HG02840 (cell line): ENCODE measurements at regions not wholly inside any gene's neighbourhood (a gene's known extent, or its start where the extent isn't known, plus 50 kb on each side); places are given as distances from the start of the nearest gene placed in this dataset.

Experiments used
- ATAC-seq: cut with Tn5 transposase; IDR thresholded peaks from one replicate; pipeline ENCODE4 v1.9.1; 2021; ENCODE audit warnings: mild to moderate bottlenecking, moderate library complexity, moderate number of reproducible peaks; ENCODE audit not compliant: unreplicated experiment, low FRiP score

DNA sequence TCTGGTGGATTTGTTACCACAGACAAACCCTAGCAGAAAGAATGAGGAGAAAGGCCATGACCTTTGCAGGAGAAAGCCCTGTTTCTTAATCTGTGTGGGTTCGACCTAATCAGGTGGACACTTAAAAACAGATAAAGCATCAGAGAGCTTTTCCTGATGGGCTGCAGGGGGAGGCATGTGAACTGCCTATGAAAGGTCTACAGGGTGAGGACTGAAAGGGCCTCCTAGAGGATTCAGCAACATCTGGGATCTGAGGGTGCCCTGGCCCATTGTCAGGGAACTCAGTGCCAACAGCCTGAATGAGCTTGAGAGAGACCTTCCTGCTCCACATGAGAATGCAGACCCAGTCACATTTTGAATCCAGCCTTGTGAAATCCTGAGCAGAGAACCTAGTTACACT, 178.8 kb upstream of the DDHD1 start:
- ATAC-seq, result no peak

DNA sequence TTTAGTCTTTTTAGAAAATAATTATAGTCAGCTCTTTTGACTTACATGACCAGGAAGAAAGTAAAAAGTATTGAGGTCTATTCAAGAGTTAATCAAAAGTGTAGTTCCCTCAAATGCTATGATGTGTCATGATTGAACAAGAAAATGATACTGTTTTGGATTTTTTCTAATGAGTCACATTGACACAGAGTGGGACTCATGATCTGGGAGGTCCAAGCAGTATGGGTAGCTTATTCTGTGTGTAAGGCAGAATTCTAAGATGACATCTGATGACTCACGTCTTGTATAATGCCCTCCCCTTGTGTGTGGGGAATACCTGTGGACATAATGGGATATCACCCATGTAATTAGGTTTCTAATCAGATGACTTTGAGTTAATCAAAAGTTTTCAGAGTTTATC, 178.1 kb upstream of the DDHD1 start:
- no peak for ATAC-seq

DNA sequence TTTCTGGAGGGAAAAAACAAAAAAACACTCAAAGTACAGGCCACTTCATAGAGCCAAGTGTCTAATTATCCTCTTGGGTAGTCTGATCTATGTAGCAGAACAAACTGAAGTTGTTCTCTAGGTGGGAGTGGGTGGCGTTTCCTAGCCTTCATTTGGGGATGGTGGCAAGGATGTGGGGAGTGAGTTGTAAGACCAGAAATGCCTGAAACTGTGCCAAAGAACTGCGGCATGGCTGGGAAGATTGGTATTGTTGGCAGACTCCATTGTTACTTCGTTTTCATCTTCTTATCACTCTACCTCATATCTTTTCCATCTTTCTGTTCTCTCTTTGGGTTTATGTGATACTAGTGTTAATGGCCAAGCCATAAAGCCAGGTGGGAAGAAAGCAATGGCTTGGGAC, 177.3 kb upstream of the DDHD1 start:
- ATAC-seq, result no peak

DNA sequence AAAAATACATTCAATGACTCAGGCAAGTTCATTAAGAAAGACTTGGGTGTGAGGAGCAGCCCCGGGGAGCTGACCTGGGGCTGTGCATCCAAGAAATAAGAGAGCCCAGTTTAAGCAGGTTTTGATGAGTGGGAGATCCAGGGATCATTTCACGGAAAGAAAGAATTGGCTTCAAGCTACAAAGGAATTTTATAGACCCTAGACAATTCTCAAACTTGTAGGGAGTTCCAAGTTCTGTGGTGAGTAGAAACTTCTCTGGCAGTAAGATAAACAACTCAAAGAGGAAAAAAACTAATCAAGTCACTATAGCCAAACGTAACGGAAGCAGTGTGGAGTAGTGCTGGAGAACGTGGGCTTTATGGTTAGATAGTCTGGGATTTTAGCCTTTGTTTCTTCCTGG, 175.7 kb upstream of the DDHD1 start:
- no peak for ATAC-seq

DNA sequence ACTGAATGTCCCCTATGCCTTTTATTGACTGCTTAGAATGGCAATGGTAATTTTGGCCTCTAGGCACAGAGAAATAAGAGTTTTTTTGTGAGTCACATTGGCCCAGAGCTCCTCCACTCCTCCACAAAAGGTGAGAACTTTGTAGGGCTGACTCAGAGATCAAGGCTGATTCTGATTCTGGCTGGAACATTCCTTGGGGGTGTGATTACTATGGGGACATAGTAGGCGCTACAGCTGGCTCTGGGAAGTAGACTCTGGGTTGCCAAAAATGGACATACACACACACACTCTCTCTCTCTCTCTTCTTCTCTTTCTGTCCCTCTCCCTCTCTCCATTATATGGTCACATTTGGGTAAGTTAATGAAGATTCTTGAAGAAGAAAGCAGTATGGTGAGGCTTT, 174.6 kb upstream of the DDHD1 start:
- no peak for ATAC-seq

DNA sequence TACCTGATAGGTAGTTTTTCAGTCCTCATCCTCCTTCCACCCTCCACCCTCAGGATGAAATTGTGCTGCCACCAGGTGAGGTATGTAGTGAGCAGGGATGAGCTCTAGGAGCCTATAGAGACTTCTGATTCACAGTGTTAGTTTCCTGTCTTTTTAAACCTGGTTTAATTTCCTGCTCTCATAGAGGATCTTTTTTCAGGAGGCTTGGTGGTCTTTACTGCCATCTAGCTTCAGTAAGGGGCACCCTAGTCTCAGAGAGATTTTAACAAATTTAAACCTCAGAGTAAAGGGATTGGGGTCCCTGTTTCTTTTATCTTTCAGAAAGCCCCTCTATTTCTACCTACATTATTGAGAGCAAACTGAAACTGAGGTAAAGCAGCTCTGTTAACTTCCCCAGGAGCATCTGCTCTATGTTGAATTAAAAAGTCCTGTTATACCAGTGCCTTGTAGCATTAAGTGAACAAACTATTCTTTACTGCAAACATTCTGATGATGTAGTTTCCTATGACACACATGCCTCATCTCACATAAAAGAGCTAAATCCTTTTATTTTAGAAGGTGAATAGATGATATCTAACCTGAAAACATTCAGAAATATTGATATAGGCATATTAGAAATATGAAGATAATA, 172.2 kb upstream of the DDHD1 start:
- ATAC-seq, result no peak

DNA sequence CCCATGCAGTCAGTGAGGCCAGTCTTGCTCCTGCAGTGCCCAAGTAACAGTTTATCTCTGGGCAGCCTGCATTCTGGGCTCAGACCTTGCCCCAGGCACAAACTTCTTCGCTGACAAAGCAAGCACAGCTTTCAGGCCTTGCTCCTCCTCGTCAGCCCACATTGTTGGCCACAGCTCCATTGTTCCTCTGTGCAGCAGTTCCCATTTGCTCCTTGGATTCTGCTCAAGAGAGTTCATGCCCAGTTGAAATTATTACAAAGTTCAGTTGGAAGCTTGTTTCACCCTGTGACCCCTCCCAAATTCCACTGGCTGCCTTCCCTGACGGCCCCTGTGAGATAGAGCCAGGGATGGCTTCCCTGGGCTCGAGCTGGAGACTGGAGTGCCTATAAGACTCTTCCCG, 163.4 kb upstream of the DDHD1 start:
- ATAC-seq, result no peak

DNA sequence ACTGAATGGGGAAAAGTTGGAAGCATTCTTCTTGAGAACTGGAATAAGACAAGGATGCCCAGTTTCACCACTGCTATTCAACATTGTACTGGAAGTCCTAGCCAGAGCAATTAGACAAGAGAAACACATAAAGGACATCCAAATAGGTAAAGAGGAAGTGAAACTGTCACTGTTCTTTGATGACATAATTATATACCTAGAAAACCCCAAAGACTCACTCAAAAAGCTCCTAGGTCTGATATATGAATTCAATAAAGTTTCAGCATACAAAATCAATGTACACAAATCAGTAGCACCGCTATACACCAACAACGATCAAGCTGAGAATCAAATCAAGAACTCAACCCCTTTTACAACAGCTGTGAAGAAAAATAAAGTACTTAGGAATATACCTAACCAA, 157.3 kb upstream of the DDHD1 start:
- peak; percentile 67 for ATAC-seq

DNA sequence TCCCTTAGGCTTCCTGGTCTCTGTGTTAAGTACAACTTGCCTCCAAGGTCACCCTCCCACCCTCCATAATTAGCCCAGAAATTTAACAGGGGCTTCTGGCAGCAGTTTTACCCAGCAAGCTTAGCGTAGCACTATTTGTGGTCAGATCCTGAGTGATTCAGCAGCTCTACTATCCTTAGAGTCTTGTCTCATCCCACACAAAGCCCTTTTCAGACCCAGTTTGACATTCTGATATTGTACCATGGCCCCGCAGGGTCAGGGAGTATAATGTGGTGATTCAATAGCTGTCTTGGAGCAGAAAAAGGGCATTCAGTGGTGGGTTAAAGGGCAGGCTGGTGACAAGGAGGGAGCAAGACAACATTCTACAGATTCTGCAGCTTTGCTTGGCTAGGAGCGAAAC, 153.8 kb upstream of the DDHD1 start:
- ATAC-seq, result no peak

DNA sequence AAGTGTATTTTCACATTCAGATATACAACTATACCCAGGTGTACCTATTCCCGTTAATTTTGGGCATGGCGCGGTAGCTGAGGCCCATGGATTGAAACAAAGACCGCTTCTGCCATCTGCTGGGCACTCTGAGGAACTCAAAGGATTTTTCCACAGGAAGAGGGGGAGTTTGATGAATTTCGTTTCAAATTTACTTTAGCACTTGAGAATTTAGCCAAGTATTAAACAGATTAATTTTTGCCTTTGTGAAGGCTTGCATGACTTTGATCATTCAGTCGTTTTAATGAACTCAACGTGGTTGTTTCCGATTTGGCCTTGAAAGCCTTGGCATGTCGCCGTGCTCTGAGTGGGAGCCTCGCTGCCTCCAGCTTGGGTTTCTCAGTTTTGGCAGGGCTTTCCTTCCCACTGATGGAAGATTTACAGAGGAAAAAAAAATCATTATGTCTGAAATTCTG, 153.2 kb upstream of the DDHD1 start:
- no peak for ATAC-seq

DNA sequence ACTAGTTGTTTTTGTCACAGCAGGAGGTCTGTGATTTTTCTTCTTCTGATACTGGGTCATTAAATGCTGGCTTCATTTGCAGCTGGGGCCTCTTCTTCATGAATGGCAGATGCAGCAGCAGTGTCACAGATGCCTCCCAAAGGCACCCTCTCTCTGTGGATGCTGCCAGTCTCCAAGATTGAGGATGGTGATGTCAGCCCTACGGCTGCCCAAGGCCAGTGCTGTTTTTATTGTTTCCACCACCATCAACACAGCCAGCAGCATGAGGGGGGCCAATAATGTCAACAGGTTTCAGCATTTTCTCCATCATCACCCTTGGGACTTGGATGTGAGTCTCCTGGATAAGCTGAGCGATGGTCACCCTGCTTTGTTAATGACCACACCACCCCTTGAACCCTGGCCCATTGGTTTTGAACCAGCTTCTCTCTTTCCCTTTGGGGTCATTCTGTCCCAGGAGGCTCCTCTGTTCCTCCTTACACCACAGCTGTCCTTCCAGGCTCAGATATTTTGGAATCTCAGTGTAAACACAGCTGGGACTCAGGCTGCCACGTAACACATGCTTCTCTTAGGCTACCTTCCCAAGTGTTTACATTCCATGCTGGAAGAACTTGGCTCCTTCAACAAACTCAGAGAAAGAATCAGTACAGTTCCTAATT, 151.7 kb upstream of the DDHD1 start:
- ATAC-seq, result no peak

DNA sequence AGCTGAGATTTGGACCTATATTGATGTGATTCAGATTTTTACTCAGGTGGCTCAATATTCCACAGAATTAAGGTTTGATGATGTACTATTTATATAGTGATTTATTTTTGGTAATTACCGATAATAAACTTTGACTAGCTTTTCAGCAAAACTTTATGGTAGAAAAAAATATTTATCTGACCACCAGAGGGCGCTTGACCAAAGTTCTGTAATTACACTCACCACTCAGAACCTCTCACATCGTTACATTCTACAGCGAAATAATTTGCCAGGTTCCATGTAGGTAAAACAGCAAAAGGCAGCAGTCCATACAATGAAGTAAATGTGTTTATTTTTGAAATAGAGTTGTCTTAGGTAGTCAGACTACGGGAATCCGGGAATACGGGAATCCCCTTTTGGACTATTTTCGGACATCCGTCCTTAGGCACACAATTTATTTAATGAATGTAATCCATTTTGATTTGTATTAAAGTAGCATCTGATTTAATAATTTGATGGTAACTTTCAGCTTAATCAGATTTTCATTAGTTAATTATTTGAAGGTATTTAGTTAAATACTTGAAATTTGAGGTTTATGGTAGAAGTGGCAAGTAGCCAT, 143.0 kb upstream of the DDHD1 start:
- ATAC-seq, result no peak

DNA sequence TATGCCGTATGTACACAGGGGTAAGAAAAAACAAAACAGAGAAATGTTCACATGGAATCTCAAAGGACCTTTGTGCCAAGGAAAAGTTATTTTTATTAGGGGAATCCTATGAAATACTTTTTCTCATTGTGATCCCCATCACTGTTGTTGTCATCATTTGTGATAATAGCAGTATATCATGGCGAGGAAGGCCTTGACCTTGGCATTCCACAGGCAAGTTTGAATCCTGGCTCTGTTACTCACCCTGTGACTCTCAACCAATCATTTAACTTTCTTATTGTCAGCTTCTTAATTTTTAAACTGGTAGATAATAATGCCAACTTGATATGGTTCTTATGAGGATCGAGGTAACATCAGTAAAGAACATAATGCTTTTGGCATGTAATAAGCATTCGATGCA, 142.2 kb upstream of the DDHD1 start:
- no peak for ATAC-seq

DNA sequence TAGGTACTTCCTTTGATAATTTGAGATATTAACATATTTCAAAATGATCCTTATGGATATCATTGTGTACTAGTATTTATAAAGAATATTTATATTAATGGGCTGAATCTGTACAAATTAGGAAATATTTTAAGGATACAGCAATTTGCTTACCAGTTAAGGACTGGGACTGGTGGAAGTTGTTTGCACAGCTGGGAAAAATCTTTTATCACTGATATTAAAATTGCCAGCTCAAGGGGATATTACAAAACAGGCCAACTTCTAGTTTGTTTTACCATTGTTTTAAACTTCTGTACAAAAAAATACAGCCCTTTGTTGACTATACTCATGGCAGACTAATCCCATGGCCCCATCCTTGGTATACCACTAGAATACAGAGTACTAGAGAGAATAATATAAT, 133.2 kb upstream of the DDHD1 start:
- ATAC-seq, result no peak

DNA sequence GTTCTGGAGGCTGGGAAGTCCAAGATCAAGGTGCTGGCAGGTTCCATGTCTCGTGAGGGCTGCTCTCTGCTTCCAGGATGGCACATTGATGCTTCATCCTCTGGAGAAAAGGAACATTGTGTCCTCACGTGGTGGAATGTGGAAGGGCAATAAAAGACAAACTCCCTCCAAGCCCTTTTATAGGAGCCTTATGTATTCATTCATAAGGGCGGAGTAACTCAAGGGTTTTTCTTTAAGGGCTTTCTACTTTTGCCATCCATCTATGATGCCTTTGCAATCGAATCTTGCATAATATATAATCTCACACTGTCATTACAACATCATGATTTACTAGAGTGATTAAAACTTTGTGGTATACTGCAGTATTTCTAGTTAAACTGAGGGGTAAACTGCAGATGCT, 132.7 kb upstream of the DDHD1 start:
- no peak for ATAC-seq

DNA sequence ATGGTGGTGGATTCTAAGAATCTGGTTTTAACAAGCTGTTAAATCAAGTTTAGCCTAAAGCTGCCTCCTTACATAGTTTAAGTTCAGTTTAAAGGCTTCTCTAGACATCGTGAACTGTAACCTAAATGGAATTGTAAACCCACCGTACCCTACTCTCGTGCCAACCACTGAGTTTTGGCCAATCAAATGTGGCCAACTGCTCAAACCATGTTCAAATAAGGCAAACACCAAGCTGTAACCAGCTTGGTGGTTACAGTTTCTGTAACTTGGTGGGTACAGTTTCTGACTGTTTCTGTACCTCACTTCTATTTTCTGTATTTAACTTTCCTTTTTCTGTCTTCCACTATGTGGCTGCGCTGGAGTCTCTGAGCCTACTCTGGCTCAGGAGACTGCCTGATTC, 131.9 kb upstream of the DDHD1 start:
- no peak for ATAC-seq

DNA sequence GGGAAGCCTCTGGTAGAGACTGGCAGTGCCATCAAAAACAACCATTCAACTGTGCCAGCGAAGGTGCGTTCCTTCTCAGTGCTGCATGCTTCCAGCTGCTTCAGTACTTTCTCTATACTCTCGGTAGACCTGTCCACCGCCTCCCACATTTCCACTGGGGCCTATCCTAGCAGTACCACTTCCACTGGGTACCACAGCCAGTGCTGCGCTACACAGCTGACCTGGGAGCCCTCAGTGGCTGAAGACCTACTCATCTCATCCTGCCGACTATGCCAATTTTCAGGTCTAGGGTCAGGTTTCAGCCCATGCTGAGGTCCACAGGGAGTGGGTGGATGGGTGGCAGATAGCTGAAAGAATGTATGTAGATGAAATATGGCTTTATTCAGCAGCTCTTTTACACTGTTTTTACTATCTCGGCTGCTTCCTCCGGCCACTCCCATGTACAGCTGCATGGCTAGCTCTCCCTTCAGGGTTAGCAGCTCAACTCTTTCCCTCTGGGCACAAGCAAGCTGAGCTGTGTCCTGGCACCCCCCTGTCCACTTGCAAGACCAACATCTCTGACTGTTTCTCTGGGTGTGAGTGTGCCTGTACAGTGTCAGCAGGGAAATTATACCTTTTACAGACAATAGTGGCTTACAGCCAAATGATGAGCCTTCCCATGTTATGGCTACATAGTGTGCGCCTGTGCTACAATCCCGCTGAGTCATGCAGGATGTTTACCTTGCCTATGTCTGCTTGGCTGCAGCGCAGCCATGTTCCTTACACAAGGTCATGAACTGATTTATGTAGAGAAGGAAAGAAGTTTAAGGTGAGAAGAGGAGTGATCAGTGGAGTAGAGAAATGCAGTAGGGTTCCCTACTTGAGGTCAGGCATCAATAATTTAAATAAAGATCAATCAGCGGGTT, 125.7 kb upstream of the DDHD1 start:
- ATAC-seq, result no peak

DNA sequence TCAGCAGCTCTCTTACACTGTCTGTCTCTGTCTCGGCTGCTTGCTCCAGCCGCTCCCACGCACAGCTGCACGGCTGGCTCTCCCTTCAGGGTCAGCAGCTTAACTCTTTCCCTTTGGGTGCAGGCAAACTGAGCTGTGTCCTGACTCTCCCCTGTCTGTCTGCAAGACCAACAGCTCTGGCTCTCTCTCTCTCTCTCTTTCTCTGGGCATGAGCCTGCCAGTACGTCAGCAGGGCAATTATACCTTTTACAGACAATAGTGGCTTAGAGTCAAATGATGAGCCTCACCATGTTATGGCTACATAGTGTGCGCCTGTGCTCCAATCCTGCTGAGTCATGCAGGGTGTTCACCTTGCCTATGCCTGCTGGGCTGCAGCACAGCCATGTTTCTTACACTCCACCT, 120.5 kb upstream of the DDHD1 start:
- no peak for ATAC-seq

DNA sequence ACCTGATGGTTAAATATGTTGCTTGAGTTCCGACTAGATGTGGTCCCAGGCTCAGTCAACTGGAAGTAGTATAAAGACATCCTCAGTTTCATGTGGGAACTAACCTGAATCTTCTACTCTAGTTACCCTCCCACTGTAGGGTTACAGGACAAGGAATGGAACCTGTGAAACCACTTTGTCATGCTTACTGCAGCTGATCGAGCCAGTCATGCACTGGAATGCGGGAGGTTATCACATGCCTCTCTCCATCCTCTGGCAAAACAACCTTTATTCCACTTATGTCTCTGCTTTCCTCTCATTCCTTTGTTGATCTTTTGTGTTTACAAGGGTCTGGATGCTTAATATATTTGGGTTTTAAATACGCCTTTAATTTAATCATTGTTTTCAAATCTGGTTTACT, 111.9 kb upstream of the DDHD1 start:
- no peak for ATAC-seq

DNA sequence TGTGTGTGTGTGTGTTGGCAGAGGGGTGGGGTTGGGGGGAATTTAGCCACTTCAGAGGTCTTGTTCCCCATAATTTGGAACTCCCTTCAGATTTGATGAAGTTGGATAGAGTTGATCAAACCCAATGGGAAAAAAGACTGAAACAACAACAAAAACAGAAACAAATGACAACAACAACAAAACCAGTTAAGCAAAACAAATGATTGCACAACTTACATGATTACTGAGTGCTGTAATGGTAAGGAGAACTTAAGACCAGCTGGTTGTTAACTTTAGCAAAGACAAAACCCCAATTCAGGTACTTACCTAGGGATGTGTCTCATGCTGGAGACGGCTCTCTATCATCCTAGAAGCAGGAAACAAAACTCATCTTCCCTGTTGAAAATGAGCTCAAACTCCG, 107.8 kb upstream of the DDHD1 start:
- ATAC-seq, result no peak

DNA sequence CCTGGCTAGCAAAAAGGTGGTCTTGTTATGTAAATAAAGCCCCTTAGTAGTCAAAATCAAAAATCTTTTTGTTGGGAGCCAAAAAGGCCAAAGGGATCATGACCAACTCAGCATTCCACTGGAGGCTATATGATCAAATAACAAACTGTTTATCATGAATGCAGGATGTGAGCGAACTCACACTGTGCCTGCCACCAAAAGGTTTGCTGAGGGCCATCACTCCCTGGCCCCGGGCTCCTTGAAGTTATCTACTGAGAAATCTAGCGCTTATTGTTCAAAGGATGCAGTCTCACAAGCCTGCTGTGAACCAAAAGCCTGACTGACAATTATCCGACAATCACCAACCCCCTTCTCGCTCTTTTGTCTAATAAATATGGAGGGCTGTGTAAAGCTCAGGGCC, 107.2 kb upstream of the DDHD1 start:
- no peak for ATAC-seq
